A673 (cell line): ENCODE measurements at regions not wholly inside any gene's neighbourhood (a gene's known extent, or its start where the extent isn't known, plus 50 kb on each side); places are given as distances from the start of the nearest gene placed in this dataset.

Source experiments
- BruUV-seq: library from RNA; stranded (reverse); fragments of 400-500 nt; replicated peaks from 2 replicates; lab custom pipeline; 2021; lab: Mats Ljungman, UMichigan
- CTCF ChIA-PET: fragments of 300-600 bp; sonication (Branson Sonifier 250); formaldehyde crosslinking; loops from one replicate; lab custom pipeline; 2022; ENCODE audit warnings: antibody characterized with exemption; lab: Charles Lee
- POLR2A ChIA-PET: fragments of 300-600 bp; sonication (Branson Sonifier 250); formaldehyde crosslinking; loops from one replicate; lab custom pipeline; 2022; ENCODE audit warnings: antibody characterized with exemption; ENCODE audit not compliant: low non-redundant PET; lab: Charles Lee
- DNase-seq: peaks from one replicate; pipeline ENCODE4 v3.0.0-alpha.2; 2015; ENCODE audit warnings: low spot score
- H3K27ac ChIP-seq: fragments of 200-600 bp; sonication (generic); 2 replicates; pipeline ENCODE4 v1.5.1; 2016; ENCODE audit warnings: mixed run types, low read depth, mild to moderate bottlenecking, mixed read lengths, antibody characterized with exemption, low read length; ENCODE audit not compliant: poor library complexity, severe bottlenecking
- H3K27me3 ChIP-seq: fragments of 200-600 bp; sonication (generic); replicated peaks from 2 replicates; pipeline ENCODE4 v1.6.1; 2017; ENCODE audit warnings: mixed run types, low read depth, mild to moderate bottlenecking, mixed read lengths, antibody characterized with exemption, low read length; ENCODE audit not compliant: insufficient read depth, poor library complexity
- H3K36me3 ChIP-seq: fragments of 200-600 bp; sonication (generic); 2 replicates; pipeline ENCODE4 v1.6.1; 2016; ENCODE audit warnings: mixed run types, mild to moderate bottlenecking, mixed read lengths, antibody characterized with exemption, low read length; ENCODE audit not compliant: insufficient read depth, poor library complexity, severe bottlenecking
- H3K4me1 ChIP-seq: fragments of 200-600 bp; sonication (generic); 2 replicates; pipeline ENCODE4 v1.6.1; 2017; ENCODE audit warnings: mixed run types, mild to moderate bottlenecking, mixed read lengths, antibody characterized with exemption, low read length; ENCODE audit not compliant: insufficient read depth, poor library complexity, severe bottlenecking
- H3K4me3 ChIP-seq: fragments of 200-600 bp; sonication (generic); 2 replicates; pipeline ENCODE4 v1.5.1; 2016; ENCODE audit warnings: low read depth, mixed run types, mild to moderate bottlenecking, mixed read lengths, low read length; ENCODE audit not compliant: poor library complexity, severe bottlenecking
- H3K9me3 ChIP-seq: fragments of 200-600 bp; sonication (generic); 2 replicates; pipeline ENCODE4 v1.6.1; 2016; ENCODE audit warnings: mixed run types, low read depth, mild to moderate bottlenecking, mixed read lengths, antibody characterized with exemption, low read length; ENCODE audit not compliant: poor library complexity, severe bottlenecking
- EZH2 ChIP-seq: fragments of 200-600 bp; sonication (generic); IDR thresholded peaks from 2 replicates; pipeline ENCODE4 v1.6.1; 2017; ENCODE audit warnings: borderline replicate concordance, low read depth, mild to moderate bottlenecking, mixed read lengths, antibody characterized with exemption, low read length; ENCODE audit not compliant: poor library complexity, severe bottlenecking
- intact Hi-C: fragments of 100-400 bp; cut with micrococcal nuclease; formaldehyde crosslinking; loops from one replicate; pipeline ENCODE4 v1.10.0; 2022; ENCODE audit not compliant: unreplicated experiment
- TF ChIP-seq, protein P1 (sequence below): fragments of 300-800, 200-600 bp; sonication (generic); conservative IDR thresholded peaks from 2 replicates; pipeline ENCODE4 v1.5.1; 2017; ENCODE audit warnings: low read depth, mild to moderate bottlenecking, antibody characterized with exemption, low read length, moderate library complexity, mixed read lengths

DNA sequence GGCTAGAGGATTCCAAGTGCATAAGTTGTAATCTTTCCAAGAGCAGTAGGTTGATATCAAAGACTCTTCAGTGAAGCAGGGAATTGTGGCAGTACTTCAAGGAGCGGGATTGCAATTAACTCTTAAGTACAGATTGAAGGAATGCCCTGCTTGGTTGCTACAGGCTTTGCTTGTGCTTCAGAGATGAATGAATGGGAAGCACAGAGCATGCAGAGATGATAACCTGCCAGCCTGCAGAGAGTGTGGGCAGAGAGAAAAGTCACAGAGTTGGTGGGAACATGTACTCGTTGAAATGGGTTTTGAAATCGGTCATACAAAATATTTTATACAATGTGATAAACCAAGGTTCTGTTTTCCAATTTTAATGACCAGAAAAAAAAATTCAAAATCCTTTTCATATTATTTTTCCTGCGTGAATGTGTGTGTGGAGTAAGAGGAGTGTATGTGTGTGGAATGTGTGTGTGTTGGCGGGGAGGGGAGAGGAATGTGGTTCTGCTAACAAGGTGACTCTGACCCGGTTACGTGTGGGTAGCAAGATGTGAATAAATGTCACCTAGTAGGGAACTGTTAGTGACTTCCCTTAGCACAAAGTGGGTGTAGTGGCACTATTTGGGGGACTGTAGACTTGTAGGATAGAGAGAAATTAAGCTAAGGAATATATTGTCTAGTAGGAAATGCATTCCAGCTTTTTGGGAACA lies 697.8 kb downstream of the GATA3 start:
- TF ChIP-seq, protein P1, sequence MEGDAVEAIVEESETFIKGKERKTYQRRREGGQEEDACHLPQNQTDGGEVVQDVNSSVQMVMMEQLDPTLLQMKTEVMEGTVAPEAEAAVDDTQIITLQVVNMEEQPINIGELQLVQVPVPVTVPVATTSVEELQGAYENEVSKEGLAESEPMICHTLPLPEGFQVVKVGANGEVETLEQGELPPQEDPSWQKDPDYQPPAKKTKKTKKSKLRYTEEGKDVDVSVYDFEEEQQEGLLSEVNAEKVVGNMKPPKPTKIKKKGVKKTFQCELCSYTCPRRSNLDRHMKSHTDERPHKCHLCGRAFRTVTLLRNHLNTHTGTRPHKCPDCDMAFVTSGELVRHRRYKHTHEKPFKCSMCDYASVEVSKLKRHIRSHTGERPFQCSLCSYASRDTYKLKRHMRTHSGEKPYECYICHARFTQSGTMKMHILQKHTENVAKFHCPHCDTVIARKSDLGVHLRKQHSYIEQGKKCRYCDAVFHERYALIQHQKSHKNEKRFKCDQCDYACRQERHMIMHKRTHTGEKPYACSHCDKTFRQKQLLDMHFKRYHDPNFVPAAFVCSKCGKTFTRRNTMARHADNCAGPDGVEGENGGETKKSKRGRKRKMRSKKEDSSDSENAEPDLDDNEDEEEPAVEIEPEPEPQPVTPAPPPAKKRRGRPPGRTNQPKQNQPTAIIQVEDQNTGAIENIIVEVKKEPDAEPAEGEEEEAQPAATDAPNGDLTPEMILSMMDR = no peak
- no peak for TF ChIP-seq EZH2
- CTCF ChIA-PET = no interaction called here
- intact Hi-C loops = no loop called here

DNA sequence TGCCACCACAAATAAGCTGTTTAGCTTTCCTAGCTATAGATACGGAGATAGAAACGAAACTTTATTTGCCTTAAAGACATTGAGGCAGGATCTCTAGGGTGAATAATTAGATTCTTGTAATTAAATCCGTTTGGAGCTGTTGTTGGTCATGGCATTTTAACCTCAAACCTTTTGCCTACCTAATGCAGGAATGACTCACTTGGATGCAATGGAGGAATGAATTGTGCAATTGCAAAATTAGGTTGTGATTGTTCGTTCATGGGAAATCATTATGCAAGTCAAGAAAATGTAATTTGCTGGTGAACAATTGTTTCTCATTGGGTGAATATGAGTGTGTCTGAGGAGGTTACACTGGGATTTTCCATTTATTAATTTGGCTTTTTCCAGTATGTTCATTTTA lies 703.5 kb downstream of the GATA3 start:
- Histone ChIP-seq H3K9me3 (no peaks in the 10 kb centered on the region), H3K36me3 (no peaks in the 10 kb centered on the region), H3K27me3 (no peaks in the 10 kb centered on the region), H3K4me1 (no peaks in the 10 kb centered on the region), H3K27ac (no peak overlapping the region), H3K4me3 (no peak overlapping the region)
- no peak for TF ChIP-seq EZH2
- TF ChIP-seq, protein P1 = no peak
- intact Hi-C loops = no loop called here
- CTCF ChIA-PET = no interaction called here
- no peak for DNase-seq
- POLR2A ChIA-PET = no interaction called here
- no TSS peak for BruUV-seq

More for the DNA sequence above, 697.8 kb downstream of the GATA3 start:
- no peak overlapping the region for H3K4me3 ChIP-seq
- BruUV-seq = no TSS peak
- no peak overlapping the region for H3K27ac ChIP-seq
- H3K36me3 ChIP-seq = no peaks in the 10 kb centered on the region
- H3K9me3 ChIP-seq = no peaks in the 10 kb centered on the region
- H3K4me1 ChIP-seq = no peaks in the 10 kb centered on the region
- no peaks in the 10 kb centered on the region for H3K27me3 ChIP-seq
- DNase-seq = no peak
- POLR2A ChIA-PET = no interaction called here

DNA sequence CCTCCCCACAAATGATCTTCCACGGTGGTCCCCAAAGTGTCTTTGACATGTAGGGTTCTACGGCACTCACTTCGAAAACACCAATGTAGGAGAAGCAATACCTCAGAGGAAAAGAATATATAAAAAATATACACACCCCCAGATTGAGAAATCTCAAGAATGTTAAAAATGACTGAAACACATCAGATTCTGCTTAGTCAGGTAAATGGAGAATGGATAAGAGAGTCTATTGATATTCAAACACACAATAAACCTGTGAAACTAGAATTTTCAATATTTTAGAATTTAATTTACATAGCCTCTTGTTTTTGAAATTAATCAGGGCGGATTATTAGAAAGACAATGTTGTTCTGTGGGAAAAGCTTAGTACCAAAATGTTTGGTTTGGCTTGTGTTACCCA lies 712.4 kb downstream of the GATA3 start:
- TF ChIP-seq, protein P1 = no peak
- TF ChIP-seq EZH2 = no peak
- H3K27me3 ChIP-seq = no peaks in the 10 kb centered on the region

More for the DNA sequence above, 712.4 kb downstream of the GATA3 start:
- BruUV-seq = no TSS peak
- Histone ChIP-seq H3K4me3 (no peak overlapping the region), H3K36me3 (no peaks in the 10 kb centered on the region), H3K27ac (no peak overlapping the region), H3K9me3 (no peaks in the 10 kb centered on the region), H3K4me1 (no peaks in the 10 kb centered on the region)
- intact Hi-C loops = no loop called here
- POLR2A ChIA-PET = no interaction called here
- CTCF ChIA-PET = no interaction called here
- no peak for DNase-seq
